GM12878 (cell line): ENCODE measurements at regions not wholly inside any gene's neighbourhood (a gene's known extent, or its start where the extent isn't known, plus 50 kb on each side); places are given as distances from the start of the nearest gene placed in this dataset.

Source experiments
- CTCF ChIP-seq, 3 experiments: IDR thresholded peaks in 2 of 3; conservative IDR thresholded peaks in 1 of 3; 2 replicates each; pipeline ENCODE4 v1.5.1; 2011; ENCODE audit warnings: low read depth in 3 of 3, low read length in 3 of 3, mild to moderate bottlenecking in 3 of 3, control low read depth in 2 of 3, moderate library complexity in 2 of 3, inconsistent platforms in 1 of 3, mixed read lengths in 1 of 3; ENCODE audit not compliant: control insufficient read depth in 2 of 3, insufficient read depth in 1 of 3; ENCODE audit errors: extremely low read depth in 1 of 3
- HDAC2 ChIP-seq: fragments of 200-600 bp; sonication (generic); IDR thresholded peaks from 2 replicates; pipeline ENCODE4 v1.6.1; 2017
- NKRF ChIP-seq: fragments of 450-650 bp; conservative IDR thresholded peaks from 2 replicates; pipeline ENCODE4 v1.6.1; 2017; ENCODE audit warnings: mild to moderate bottlenecking, moderate library complexity
- POLR2A ChIP-seq: IDR thresholded peaks from 2 replicates; pipeline ENCODE4 v1.6.1; 2011; ENCODE audit warnings: low read depth, mild to moderate bottlenecking, low read length
- SRF ChIP-seq, 2 experiments: IDR thresholded peaks; 2 replicates each; pipeline ENCODE4 v1.6.1; 2011; ENCODE audit warnings: low read depth in 2 of 2, low read length in 2 of 2, mild to moderate bottlenecking in 1 of 2, moderate library complexity in 1 of 2
- TF ChIP-seq, protein P1 (sequence below): IDR thresholded peaks from 2 replicates; pipeline ENCODE4 v1.6.1; 2011; ENCODE audit warnings: mild to moderate bottlenecking, low read depth, low read length, moderate library complexity; ENCODE audit not compliant: insufficient replicate concordance

DNA sequence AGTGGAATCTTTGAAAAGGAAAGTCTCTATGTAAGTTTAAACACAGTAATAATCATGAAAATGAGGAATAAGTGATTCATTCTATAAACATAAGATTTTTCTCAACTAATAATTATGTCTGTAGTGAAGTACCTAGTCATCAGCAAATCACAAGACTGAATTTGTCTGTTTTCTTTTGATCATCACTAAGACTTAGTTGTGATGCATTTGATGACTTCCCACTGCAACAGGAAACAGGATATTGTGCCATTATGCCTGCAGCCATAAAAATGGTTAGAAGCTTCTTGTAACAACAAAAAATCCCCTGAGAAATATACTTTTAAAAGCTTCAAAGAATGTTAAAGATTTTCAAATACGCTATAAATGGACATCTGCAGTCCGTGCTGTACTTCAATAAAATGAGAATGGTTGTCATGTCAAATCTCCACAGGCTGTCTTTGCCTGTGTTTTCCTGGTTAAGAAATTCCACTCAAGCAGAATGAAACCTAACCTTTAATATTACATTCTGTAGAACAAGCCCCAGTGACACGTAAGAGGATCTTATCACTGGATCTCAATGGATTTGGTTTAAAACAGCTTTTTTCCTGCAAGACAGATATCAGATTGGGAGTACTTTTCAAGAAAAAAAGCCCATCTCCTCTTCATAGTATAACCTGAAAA lies 1262.3 kb upstream of the PHF14 start:
- TF ChIP-seq, protein P1, sequence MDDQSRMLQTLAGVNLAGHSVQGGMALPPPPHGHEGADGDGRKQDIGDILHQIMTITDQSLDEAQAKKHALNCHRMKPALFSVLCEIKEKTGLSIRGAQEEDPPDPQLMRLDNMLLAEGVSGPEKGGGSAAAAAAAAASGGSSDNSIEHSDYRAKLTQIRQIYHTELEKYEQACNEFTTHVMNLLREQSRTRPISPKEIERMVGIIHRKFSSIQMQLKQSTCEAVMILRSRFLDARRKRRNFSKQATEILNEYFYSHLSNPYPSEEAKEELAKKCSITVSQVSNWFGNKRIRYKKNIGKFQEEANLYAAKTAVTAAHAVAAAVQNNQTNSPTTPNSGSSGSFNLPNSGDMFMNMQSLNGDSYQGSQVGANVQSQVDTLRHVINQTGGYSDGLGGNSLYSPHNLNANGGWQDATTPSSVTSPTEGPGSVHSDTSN = no peak
- TF ChIP-seq CTCF (IDR thresholded peaks at IDR 0.05 in 2 of 3, conservative IDR thresholded peaks at IDR 0.05 in 1 of 3; ENCODE audit: control insufficient read depth in 2 of 3, extremely low read depth in 1 of 3, insufficient read depth in 1 of 3, low read depth in 3 of 3, low read length in 3 of 3) (no peak), POLR2A (no peak), NKRF (no peak), HDAC2 (no peak), SRF (IDR thresholded peaks at IDR 0.05; ENCODE audit: low read depth in 2 of 2, low read length in 2 of 2) (no peak)
